HepG2 (cell line): ENCODE measurements at regions not wholly inside any gene's neighbourhood (a gene's known extent, or its start where the extent isn't known, plus 50 kb on each side); places are given as distances from the start of the nearest gene placed in this dataset.

Experiments used
- EZH2 ChIP-seq: conservative IDR thresholded peaks from 2 replicates; pipeline ENCODE4 v1.6.1; 2012; ENCODE audit warnings: mild to moderate bottlenecking, low read depth, low read length, moderate library complexity
- NFIC ChIP-seq: IDR thresholded peaks from 2 replicates; pipeline ENCODE4 v1.6.1; 2012; ENCODE audit warnings: mild to moderate bottlenecking, low read length, inconsistent platforms
- RAD21 ChIP-seq: fragments of 450-650 bp; formaldehyde crosslinking; IDR thresholded peaks from 2 replicates; pipeline ENCODE4 v1.5.0; 2020; ENCODE audit warnings: mild to moderate bottlenecking
- SIN3B ChIP-seq: fragments of 150-350 bp; IDR thresholded peaks from 2 replicates; pipeline ENCODE4 v1.6.1; 2014; ENCODE audit warnings: low read length
- SUZ12 ChIP-seq: fragments of 150-350 bp; IDR thresholded peaks from 2 replicates; pipeline ENCODE4 v1.6.1; 2014; ENCODE audit warnings: low read depth, low read length
- ZBTB1 ChIP-seq: sonication (generic); formaldehyde crosslinking; IDR thresholded peaks from 2 replicates; pipeline ENCODE4 v1.4.0; 2020; ENCODE audit warnings: missing genetic modification reagents, borderline replicate concordance
- ZNF274 ChIP-seq: sonication (generic); formaldehyde crosslinking; IDR thresholded peaks from 2 replicates; pipeline ENCODE4 v1.5.1; 2020; ENCODE audit warnings: mild to moderate bottlenecking, missing genetic modification reagents
- ZNF33A ChIP-seq: sonication (generic); formaldehyde crosslinking; IDR thresholded peaks from 2 replicates; pipeline ENCODE4 v1.5.1; 2020; ENCODE audit warnings: missing genetic modification reagents, mild to moderate bottlenecking, moderate library complexity, borderline replicate concordance
- TF ChIP-seq, protein P1 (sequence below): sonication (generic); formaldehyde crosslinking; conservative IDR thresholded peaks from 2 replicates; pipeline ENCODE4 v1.8.1; 2023; ENCODE audit warnings: missing genetic modification reagents
- TF ChIP-seq, protein P2 (sequence below): sonication (generic); formaldehyde crosslinking; conservative IDR thresholded peaks from 2 replicates; pipeline ENCODE4 v1.5.0; 2020; ENCODE audit warnings: missing genetic modification reagents

DNA sequence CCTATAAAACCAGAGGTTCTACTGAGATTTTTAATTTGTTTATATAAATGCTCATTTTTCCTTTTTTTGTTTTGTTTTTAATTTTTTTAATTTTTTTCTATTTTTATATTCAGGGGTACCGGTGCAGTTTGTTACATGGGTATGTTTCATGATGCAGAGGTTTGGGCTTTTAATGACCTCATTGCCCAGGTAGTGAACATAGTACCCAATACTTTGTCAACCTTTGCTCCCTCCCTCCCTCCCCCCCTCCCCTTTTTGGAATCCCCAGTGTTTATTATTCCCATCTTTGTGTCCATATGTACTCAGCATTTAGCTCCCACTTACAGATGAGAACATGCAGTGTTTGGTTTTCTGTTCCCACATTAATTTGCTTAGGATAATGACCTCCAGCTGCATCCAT, 94.4 kb upstream of the NEBL start:
- TF ChIP-seq ZBTB1 (no peak), SIN3B (no peak), RAD21 (CRISPR knock-in tag) (no peak), EZH2 (no peak), NFIC (no peak), ZNF274 (CRISPR knock-in tag) (no peak), SUZ12 (no peak), ZNF33A (CRISPR knock-in tag) (no peak)
- TF ChIP-seq, protein P1, sequence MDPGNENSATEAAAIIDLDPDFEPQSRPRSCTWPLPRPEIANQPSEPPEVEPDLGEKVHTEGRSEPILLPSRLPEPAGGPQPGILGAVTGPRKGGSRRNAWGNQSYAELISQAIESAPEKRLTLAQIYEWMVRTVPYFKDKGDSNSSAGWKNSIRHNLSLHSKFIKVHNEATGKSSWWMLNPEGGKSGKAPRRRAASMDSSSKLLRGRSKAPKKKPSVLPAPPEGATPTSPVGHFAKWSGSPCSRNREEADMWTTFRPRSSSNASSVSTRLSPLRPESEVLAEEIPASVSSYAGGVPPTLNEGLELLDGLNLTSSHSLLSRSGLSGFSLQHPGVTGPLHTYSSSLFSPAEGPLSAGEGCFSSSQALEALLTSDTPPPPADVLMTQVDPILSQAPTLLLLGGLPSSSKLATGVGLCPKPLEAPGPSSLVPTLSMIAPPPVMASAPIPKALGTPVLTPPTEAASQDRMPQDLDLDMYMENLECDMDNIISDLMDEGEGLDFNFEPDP (CRISPR knock-in tag), result no peak
- TF ChIP-seq, protein P2, sequence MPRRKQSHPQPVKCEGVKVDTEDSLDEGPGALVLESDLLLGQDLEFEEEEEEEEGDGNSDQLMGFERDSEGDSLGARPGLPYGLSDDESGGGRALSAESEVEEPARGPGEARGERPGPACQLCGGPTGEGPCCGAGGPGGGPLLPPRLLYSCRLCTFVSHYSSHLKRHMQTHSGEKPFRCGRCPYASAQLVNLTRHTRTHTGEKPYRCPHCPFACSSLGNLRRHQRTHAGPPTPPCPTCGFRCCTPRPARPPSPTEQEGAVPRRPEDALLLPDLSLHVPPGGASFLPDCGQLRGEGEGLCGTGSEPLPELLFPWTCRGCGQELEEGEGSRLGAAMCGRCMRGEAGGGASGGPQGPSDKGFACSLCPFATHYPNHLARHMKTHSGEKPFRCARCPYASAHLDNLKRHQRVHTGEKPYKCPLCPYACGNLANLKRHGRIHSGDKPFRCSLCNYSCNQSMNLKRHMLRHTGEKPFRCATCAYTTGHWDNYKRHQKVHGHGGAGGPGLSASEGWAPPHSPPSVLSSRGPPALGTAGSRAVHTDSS (CRISPR knock-in tag), result no peak
